GM12865 (cell line): ENCODE measurements at regions not wholly inside any gene's neighbourhood (a gene's known extent, or its start where the extent isn't known, plus 50 kb on each side); places are given as distances from the start of the nearest gene placed in this dataset.

Experiments
- DNase-seq: peaks from one replicate; pipeline ENCODE4 v3.0.0; 2010; ENCODE audit warnings: low read depth
- H3K4me3 ChIP-seq: 2 replicates; pipeline ENCODE4 v1.5.1; 2011; ENCODE audit warnings: mild to moderate bottlenecking, low read depth, low read length, control low read depth
- CTCF ChIP-seq: IDR thresholded peaks from 2 replicates; pipeline ENCODE4 v1.5.1; 2011; ENCODE audit warnings: low read length, control low read depth, low read depth, inconsistent platforms; ENCODE audit not compliant: insufficient read depth; ENCODE audit errors: missing control alignments

- no peak for TF ChIP-seq CTCF
- DNase-seq, result no peak
- H3K4me3 ChIP-seq, result no peak overlapping the region
Observed at GRCh38 chr13:57846600-57847173, 215.1 kb downstream of the PCDH17 start.

- DNase-seq, result no peak
- H3K4me3 ChIP-seq, result no peak overlapping the region
- TF ChIP-seq CTCF, result no peak
Observed at GRCh38 chr13:57857945-57858344, 226.4 kb downstream of the PCDH17 start.

DNA sequence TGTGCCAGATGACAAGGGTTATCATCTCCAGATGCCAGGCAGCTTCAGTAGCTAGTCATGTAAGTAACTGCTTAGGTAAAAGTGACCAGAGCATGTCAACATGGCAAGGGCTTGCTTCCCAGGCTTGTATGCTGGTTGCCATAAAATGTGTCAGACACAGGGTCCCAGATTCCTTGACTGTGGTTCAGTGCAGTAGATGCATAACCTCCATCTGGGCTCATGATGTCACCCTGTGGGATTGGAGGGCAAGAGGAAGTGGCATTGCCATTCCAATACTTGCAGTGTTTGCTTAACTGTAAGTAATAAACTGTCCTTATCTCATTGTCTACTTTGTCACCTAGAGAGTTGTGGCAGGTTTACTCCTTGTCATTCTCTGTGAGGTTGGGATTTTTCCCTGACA lies 226.8 kb downstream of the PCDH17 start:
- TF ChIP-seq CTCF, result no peak
- H3K4me3 ChIP-seq, result no peak overlapping the region
- no peak for DNase-seq

- no peak for TF ChIP-seq CTCF
- no peak for DNase-seq
Observed at GRCh38 chr13:57862879-57863278, 231.3 kb downstream of the PCDH17 start.

GRCh38 chr13:57865600-57866294 lies 234.2 kb downstream of the PCDH17 start:
- no peak for TF ChIP-seq CTCF
- DNase-seq, result no peak
- H3K4me3 ChIP-seq, result no peak overlapping the region

More at GRCh38 chr13:57862879-57863278, 231.3 kb downstream of the PCDH17 start:
- H3K4me3 ChIP-seq, result no peak overlapping the region

DNA sequence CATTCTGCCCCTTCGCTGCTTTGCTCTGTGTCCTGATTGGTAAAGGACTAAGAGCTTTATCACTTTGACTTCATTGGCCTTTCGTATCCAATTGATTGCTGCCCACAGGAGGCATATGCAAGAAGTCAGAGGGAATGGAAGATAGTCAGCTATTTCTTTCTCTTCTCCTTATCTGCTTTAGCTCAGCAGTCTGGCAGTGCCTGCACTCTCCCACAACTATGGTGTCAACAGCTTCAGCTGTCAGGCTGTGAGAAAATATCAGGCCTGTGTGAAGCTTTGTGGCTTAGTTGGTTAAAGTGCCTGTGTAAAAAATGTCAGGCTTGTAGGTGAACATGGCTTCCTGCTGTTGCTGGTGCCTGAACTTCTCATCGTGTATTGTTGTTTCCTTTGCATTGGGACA lies 243.0 kb downstream of the PCDH17 start:
- no peak overlapping the region for H3K4me3 ChIP-seq
- DNase-seq, result no peak
- no peak for TF ChIP-seq CTCF

DNA sequence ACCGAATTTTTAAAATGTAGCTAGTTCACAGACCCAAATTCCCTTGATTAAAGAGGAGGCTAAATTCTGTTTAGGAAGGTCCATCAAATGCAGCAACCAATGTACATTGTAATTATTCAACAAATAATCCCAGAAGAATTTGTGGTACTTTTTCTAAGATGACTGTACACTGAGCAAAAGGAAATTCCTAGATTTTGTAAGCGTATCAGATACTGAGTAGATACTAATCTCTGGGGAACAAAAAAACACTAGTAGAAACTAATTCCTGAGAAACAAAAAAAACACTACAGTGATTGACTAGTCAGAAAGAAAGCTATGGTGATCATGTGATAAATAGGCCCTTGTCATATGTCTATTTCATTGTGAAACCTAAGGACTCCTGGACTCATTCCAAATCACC lies 246.1 kb downstream of the PCDH17 start:
- TF ChIP-seq CTCF, result no peak
- H3K4me3 ChIP-seq, result no peak overlapping the region

More for the DNA sequence above, 246.1 kb downstream of the PCDH17 start:
- DNase-seq, result no peak
